GM18868 (cell line): ENCODE measurements at regions not wholly inside any gene's neighbourhood (a gene's known extent, or its start where the extent isn't known, plus 50 kb on each side); places are given as distances from the start of the nearest gene placed in this dataset.
"Not testable (repeated sequence)": the region's sequence is repeated elsewhere in the genome, so short reads cannot be mapped to it uniquely, and the experiment has no call there.

Experiments
- ATAC-seq: cut with Tn5 transposase; IDR thresholded peaks from one replicate; pipeline ENCODE4 v1.9.1; 2021; ENCODE audit warnings: mild to moderate bottlenecking, moderate library complexity; ENCODE audit not compliant: unreplicated experiment

DNA sequence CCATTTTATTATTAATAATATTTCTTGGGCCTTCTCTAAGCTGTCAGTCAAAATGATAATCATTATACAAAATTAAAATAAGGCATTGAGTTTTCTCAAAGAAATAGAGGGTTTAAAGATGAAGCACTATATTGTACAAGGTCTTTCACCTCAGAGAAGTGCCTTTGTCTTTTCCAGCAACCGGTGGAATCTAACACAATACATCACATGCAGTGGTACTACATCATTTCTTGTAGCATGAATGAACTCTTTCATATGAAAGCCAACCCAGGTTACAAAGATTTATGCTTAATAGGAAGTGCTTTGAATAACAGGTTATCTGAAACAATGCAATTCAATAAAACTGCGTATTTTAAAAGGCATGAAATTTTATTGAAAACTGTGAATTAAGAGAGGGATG lies 1620.8 kb downstream of the PCDH9 start:
- no peak for ATAC-seq

DNA sequence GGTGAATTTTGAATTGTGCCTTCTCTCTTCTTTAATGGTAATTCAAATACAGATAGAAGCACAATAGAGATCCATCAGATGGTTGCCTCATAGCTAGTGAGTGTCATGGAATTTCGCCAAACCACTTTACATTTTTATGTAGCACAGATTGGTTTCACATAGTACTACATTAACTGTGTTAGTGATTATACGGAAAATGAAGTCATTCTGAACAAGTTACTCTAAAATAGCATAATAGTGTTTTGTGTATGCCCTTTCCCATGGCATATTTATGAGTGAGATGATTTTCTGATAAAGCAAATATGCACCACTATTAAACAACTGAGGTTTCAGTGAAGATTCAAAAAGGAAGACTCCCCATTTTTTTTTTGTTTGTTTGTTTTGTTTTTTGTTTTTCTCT lies 1623.5 kb downstream of the PCDH9 start:
- ATAC-seq = no peak

DNA sequence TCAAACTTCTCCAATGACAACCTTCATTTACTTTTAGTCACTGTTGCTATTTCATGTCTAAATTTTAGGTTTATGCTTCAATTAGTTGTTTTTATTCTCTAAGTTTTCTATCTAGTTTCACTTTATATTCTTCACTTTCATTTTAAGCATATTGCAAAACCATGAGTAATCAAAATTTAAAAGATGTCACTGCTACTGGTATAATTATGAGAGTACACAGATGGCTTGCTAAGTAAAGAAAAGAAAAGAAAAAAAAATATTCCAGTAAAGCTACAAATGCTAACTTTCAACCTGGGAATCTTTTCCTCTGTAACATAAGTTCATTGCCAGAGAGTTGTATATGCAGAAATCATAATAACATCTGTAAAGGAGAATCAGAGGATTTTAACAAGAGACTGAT lies 1624.7 kb downstream of the PCDH9 start:
- ATAC-seq = no peak

DNA sequence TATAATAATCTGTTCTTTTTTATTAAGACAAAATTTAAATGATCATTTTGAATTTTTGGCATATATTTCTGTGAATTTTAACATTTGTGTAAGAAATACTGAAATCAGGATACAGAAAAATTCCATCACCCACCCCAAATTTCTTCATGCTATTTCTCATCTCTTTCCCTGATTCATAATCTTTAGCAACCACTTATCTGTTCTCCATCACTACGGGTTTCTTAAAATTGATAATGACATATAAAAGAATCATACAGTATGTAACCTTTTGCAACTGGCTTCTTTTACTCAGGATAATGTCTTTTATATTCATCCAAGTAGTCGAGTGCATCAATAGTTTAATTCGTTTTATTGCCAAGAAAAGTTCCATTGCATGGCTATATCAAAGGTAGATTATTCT lies 1627.0 kb downstream of the PCDH9 start:
- ATAC-seq = no peak

DNA sequence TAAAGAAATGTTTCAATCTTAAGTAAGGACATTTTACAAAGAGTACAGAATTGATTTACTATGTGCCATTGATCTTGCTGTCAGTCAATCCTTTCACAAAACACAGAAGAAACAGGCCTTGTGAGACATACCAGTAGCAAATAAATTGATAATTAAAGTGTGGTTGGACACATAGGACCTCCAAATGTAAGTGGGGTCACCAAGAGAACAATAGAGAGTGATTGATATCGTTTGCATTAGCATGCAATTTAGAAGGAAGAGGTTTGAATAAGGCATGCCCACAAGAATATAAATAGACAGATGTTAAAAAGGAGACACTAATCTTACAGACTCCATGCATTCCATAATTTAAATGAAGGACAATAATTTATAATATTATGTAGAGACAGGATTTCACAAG lies 1628.3 kb downstream of the PCDH9 start:
- ATAC-seq = no peak

DNA sequence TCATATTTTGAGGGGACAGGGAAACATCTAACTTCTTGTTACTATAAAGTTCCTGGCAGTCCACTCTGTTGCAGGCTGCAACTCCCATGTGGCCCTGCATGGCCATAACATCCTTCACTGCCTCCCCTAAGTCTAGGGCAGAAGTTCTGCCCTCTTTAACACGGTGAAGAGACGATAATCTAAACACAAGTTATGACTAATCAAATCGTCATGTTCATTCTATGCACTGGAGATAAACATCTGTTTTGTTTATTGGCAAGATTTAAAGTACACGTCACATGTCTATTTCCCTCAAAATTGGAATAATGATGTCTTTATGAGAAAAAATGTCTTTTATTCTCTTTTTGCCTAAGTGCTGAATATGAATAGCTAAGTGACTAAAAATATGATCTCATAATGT lies 1629.4 kb downstream of the PCDH9 start:
- ATAC-seq = no peak

DNA sequence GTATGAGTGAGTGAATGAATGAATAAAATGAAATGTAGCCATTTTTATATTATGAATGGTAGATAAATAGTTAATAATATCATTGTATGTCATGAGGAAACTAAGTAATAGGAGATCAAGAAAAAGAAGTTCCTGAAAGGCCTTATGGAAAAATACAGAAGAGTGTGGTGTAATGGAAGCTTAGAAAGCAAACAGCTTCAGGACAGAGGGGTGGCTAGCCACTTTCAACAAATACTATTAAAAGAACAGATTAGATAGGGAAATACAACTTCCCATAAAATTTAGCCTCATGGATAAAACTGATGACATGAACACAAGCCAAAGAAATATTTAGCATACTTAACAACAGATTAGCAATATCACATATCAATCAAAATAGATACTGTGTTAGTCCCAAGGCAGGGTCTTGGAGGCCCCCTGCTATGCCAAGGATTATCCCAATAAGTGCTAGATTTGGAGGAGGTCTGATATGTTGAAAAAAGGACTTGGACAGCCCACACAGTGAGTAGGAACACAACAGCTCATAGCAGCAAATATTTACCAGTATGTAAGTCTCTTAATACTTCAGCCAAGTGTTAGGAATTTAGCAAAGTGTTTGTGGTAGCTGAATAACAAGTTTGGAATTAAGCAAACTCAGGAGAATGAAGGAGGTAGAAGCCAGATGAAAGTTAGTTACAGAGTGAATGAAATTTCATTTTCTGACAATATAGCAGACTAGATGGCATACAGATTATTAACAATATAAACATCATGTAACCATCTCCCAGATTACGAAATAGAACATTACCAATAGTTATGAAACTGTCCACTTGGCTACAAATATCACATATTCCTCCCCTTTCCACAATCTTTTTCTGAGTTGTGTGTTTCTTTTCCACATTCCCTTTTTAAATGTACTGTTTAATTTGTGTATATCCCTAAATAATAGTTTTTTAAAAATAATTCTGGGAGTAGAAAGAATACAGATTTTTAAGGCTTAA lies 1632.0 kb downstream of the PCDH9 start:
- no peak for ATAC-seq

DNA sequence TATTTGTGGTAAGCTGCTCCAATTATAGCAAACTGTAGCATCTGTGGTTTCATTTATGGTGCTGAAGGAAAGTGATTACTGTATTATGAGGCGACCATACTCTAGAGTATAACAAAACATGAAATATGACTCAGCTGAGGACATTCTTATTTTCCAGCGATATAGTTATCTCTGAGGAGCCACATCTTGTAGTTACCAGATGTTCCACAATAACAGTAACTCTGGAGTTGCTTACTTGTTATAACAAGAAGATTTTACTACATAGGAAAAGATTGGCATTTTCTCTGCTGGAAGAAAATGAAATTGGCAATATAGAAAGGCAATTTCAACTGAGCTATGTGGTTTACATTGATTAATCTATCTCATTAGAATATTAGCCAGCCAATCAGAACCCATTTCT lies 1634.2 kb downstream of the PCDH9 start:
- ATAC-seq = no peak

DNA sequence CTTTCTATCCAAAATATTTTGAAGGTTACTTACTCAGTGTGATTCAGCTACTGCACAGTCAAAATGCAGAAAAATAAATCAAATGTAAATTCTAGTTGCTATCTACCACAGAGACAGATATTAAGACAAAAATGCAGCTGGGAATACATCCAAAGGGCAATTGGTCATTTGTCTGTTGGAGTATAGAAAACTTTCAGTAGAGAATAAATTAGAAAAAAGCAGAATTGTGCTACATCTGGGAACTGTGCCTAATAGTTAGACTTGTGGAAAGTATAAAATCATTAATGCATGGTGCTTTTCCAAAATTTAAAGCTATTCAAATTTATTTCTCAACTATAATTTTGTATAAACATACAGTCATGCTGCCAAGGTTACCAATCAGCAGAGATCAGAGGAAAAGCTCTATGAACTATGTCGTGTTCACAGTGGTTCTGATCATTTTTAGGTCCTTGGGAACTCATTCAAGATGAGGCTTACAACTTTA lies 1635.8 kb downstream of the PCDH9 start:
- ATAC-seq = no peak

DNA sequence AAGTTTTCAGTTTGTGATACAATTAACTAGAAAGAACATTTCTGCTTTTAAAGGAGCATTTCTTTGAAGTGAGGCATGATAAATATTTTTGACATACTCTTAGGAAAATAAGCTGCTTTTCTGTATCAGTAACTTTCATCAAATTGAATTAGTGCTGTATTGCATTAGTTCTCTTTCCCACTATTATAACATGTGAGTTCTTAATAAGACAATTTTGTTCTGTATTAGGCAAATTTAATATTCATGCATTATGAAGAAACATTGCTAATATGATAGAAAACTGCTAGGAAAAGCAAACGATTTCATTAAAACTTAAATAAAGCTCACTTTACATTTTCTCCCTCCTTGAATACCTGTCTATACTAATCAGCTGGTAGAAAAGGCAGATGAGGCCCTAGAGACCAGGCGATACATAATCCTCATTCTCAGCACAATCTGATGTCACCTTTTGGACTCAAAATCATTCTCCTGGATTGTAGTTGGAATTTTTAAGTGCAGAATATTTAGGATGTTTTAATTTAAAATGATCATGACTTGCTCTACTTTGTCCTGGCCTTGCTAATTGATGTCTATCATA lies 1636.8 kb downstream of the PCDH9 start:
- ATAC-seq = no peak

DNA sequence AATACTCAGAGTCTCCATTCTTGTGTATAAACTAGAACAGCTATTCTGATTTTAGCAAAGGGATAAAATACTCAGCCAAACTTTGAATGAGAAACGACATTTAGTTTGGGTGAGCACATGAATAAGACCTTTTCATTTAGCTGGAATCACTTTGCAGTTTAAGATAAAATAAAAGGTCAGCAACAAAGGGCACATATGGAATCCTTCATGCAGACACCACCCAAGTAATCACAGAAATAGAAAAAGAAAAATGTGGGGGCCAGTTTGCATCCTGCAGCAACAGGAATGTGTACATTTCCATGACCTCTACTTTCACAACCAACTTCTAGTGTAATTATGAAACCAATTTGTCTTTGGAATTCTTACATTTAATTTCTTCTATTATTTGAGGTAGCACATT lies 1637.4 kb downstream of the PCDH9 start:
- no peak for ATAC-seq

DNA sequence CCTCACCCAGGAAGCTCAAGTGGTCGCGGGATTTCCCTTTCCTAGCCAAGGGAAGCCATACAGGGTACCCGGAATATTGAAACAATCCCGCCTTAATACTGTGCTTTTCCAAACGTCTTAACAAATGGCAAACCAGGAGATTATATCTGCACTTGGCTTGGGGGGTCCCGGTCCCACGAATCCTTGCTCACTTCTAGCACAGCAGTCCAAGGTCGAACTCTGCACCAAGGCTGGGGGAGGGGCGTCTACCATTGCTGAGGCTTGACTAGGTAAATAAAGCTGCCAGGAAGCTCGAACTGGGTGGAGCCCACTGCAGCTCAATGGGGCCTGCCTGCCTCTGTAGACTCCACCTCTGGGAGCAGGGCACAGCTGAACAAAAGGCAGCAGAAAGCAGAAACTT lies 1644.8 kb downstream of the PCDH9 start:
- no peak for ATAC-seq

DNA sequence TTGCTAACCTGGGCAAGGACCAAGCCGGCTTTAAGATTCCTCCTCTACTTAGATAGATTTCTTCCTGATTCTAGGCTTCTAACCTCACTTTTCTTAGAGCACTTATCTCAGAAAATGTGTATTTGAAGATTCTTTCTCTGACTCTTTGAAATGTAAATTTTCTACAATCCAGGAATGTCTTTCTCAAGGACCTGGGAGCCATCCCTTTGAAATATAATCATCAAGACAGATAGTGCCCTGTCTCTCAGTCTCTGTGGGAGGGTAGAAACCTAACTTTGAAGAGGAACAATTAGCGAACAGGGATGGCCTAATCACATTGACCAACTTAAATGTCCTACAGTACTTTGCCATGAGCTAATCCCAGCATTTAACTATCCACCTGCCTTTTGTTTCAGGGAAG lies 1646.0 kb downstream of the PCDH9 start:
- ATAC-seq = no peak

DNA sequence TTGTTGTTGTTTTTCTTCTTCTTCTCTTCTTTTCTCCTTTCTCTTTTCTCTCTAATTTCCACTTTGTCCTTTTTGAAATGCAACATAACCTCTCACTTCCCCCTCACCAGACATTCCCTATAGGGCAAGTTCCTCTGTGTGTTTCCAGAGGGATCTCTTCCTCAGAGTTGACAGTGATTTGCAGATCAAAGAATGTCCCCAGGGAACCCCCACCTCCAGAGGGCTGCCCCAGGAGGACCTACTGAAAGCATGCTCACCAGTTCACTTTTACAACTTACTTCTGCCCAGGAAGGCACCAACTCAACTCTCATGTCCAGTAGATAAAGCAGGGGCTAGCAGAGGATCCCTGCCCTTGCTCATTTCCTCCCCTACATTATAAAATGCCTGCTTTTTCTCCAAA lies 1648.0 kb downstream of the PCDH9 start:
- no peak for ATAC-seq

DNA sequence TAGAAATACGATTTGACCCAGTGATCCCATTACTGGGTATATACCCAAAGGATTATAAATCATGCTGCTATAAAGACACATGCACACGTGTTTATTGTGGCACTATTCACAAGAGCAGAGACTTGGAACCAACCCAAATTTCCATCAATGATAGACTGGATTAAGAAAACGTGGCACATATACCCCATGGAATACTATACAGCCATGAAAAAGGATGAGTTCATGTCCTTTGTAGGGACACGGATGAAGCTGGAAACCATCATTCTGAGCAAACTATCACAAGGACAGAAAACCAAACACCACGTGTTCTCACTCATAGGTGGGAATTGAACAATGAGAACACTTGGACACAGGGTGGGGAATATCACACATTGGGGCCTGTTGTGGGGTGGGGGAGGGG lies 1665.6 kb downstream of the PCDH9 start:
- ATAC-seq = not testable (repeated sequence)

DNA sequence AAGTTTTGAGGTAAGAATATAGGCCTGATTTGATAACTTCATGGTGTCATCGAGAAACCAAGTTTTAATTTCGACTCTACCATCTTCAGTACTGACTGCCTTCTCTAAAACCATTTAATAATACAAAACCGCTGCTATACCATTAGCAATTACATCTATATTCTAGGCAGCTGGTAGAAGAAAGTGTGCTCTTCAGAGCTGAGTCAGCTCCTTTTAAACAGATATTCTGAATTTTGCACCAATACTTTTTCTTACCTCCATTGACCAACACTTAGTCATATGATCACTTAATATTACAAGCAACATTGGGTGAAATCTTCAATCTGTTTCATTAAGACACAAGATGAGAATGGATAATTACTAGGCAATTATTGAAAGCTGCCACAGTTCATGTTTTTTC lies 1667.8 kb downstream of the PCDH9 start:
- ATAC-seq = no peak

DNA sequence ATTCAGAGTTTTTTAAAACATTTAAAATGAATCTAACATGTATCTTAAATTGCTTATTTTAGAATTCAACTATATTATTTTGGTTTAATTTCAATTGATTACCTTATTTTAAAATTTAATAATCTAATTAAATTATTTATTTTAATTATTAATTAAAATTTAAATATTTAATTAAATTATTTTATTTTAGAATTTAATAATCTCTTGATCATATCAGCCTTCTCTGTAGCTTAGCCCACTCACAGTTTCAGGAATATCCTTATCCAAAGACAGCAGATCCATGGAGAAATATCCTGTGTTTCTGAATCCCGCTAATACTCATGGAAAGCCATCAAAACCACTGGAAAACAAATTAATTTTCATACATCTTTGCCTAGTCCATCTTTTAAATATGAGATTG lies 1669.2 kb downstream of the PCDH9 start:
- ATAC-seq = no peak

DNA sequence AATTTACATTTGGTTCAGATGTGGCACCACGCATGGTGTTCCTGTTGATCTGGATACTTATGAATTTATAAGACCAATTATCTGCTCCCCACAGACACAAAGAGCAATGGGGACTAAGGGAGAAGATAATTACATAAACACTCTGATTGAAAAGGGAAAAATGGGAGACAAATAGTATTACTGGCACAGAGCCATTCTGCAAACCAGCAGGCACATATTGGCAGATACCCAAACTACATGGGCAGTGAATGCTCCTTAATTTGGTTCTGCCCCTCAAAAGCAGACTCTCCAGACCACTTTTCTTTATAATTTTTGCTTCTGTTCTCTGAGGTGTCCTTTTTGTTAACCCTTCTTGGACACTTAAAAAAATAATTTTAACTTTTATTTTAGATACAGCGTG lies 1674.2 kb downstream of the PCDH9 start:
- ATAC-seq = no peak

DNA sequence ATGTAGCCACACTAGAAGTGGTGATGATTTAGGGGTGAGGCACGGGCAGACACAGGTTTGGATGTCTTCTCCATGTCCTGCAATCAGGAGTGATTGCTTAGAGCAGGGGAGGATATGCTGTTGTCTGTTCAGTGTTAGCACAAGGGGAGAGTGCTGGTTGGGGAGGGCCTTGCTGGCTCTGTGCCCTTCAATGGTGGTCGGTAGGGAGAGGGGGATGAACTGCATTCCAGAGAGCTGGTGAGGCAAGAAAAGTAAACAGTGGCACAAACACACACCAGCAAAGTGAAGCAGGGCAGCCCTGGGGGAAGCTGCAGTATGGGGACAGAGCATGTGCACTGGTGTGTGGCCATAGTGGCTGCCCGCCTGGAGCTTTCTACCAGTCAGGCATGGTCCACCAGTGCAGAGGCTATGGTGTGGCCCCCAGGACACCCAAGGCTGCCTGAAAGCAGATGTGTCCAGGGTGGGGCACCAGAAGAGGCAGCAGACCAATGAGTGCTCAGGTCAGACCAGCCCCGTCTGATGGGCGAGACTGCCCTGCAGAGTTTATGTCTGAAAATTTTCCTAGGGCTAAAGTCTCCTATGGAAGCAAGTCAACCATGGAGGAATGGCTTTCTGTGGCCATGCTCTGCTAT lies 1676.9 kb downstream of the PCDH9 start:
- ATAC-seq = no peak

DNA sequence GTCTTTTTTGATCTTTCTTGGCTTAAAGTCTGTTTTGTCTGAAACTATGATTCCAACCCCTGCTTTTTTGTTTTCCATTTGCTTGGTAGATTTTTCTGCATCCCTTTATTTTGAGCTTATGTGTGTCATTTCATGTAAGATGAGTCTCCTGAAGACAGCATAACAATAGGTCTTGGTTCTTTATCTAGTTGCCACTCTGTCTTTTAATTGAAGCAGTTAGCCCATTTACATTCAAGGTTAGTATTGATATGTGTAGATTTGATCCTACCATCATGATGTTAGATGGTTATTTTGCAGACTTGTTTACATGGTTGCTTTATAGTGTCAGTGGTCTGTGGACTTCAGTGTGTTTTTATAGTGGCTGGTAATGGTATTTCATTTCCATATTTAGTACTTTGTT lies 1678.9 kb downstream of the PCDH9 start:
- ATAC-seq = no peak

DNA sequence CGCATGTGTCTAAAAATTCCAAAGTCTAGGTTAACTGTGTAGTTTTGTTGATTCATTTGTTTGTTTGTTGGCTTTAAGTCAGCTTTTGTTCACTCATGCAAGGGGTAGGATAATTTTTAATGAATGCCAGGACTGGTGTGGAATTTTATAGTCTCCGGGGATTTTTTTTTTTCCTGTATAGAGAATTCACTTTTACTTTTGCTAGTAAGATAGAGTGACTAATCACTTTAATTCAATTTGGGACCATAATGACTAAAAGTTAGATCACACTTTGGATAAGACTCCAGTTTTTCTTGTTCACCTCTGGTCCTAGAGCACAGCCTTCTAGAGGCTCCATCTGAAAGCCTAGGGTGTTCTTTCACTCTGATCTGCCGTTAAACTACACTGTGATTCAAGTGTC lies 1690.0 kb downstream of the PCDH9 start:
- ATAC-seq = no peak

DNA sequence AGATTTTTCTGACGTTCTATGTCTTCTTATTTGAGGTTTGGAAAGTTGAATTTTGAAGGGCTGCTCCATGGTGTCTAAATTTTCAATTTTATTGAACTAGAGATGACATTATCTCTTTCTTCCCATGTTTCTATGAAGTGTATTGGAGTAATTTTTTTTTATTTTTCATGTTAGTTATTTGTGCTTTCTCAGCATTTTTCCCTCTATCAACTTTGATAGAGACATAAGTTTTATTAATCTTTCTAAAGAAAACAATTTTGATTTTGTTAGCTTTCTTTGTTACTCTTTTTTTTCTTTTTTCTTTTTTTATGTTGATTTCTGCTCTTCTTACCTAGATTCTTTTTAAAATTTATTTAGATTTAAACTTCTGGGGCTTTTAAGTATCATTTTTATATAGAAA lies 1694.8 kb downstream of the PCDH9 start:
- no peak for ATAC-seq
